Dendritic cell treated with granulocyte-macrophage colony-stimulating factor and Interleukin-4, amounts not matched to agents 40 ng/mL and 50 ng/mL, for 4 days (primary cell): ENCODE measurements at regions not wholly inside any gene's neighbourhood (a gene's known extent, or its start where the extent isn't known, plus 50 kb on each side); places are given as distances from the start of the nearest gene placed in this dataset.

Experiments used
- H3K27ac Mint-ChIP-seq: one replicate; pipeline ENCODE4 v1.8.0; 2022; ENCODE audit warnings: mild to moderate bottlenecking, mixed read lengths
- H3K27me3 Mint-ChIP-seq: one replicate; pipeline ENCODE4 v1.8.0; 2022; ENCODE audit warnings: mild to moderate bottlenecking, mixed read lengths
- H3K36me3 Mint-ChIP-seq: one replicate; pipeline ENCODE4 v1.8.0; 2022; ENCODE audit warnings: low read depth, mixed read lengths
- H3K4me1 Mint-ChIP-seq: one replicate; pipeline ENCODE4 v1.8.0; 2022; ENCODE audit warnings: low read depth, mixed read lengths
- H3K4me3 Mint-ChIP-seq: one replicate; pipeline ENCODE4 v1.8.0; 2022; ENCODE audit warnings: mild to moderate bottlenecking, moderate library complexity, mixed read lengths
- H3K9me3 Mint-ChIP-seq: one replicate; pipeline ENCODE4 v1.8.0; 2022; ENCODE audit warnings: mixed read lengths
- intact Hi-C: fragments of 100-400 bp; cut with micrococcal nuclease; formaldehyde crosslinking; loops from one replicate; pipeline ENCODE4 v1.15.0; 2022

GRCh38 chr13:65642996-65643395 lies 1587.1 kb downstream of the PCDH9 start:
- Mint-ChIP-seq H3K27me3 (no peaks in the 10 kb centered on the region), H3K27ac (no peak overlapping the region), H3K9me3 (no peaks in the 10 kb centered on the region), H3K4me3 (no peak overlapping the region), H3K4me1 (no peaks in the 10 kb centered on the region), H3K36me3 (no peaks in the 10 kb centered on the region)
- intact Hi-C loops = no loop called here

GRCh38 chr13:65642301-65642700 lies 1587.8 kb downstream of the PCDH9 start:
- Mint-ChIP-seq H3K4me1 (no peaks in the 10 kb centered on the region), H3K9me3 (no peaks in the 10 kb centered on the region), H3K36me3 (no peaks in the 10 kb centered on the region), H3K27me3 (no peaks in the 10 kb centered on the region), H3K27ac (no peak overlapping the region), H3K4me3 (no peak overlapping the region)
- intact Hi-C loops = no loop called here

- no peak overlapping the region for H3K4me3 Mint-ChIP-seq
- no peaks in the 10 kb centered on the region for H3K36me3 Mint-ChIP-seq
- H3K4me1 Mint-ChIP-seq = no peaks in the 10 kb centered on the region
- no peak overlapping the region for H3K27ac Mint-ChIP-seq
- H3K27me3 Mint-ChIP-seq = no peaks in the 10 kb centered on the region
- no peaks in the 10 kb centered on the region for H3K9me3 Mint-ChIP-seq
- intact Hi-C loops = loop anchor here (10.0 kb wide), 1 partner anchor 1104 kb away; no protein-coding TSS in a partner anchor
Measured at GRCh38 chr13:65638572-65639168, 1591.5 kb downstream of the PCDH9 start.

DNA sequence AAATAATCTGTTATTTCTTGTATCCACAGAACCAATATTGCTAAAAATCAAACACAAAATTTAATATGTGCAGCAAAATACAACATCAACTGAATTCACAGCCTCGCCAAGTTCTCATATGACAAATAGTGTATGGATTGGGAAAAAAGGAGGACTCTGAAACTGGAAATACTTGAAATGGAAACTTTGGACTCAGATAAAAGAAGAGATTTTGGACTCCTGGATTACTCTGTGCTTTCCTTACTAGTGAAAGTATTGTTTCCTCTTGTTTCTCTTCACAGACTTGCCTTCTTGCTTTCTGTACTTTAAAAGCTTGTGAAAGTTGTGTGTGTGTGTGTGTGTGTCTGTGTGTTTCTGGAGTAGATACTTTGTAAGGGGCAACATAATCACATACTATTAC lies 1596.3 kb downstream of the PCDH9 start:
- Mint-ChIP-seq H3K9me3 (no peaks in the 10 kb centered on the region), H3K4me3 (no peak overlapping the region), H3K27ac (no peak overlapping the region), H3K27me3 (no peaks in the 10 kb centered on the region), H3K36me3 (no peaks in the 10 kb centered on the region), H3K4me1 (no peaks in the 10 kb centered on the region)
- intact Hi-C loops = loop anchor here (10.0 kb wide), 1 partner anchor 1099 kb away; no protein-coding TSS in a partner anchor

GRCh38 chr13:65631078-65631477 lies 1599.1 kb downstream of the PCDH9 start:
- Mint-ChIP-seq H3K4me3 (no peak overlapping the region), H3K27me3 (no peaks in the 10 kb centered on the region), H3K36me3 (no peaks in the 10 kb centered on the region), H3K9me3 (no peaks in the 10 kb centered on the region), H3K27ac (no peak overlapping the region), H3K4me1 (no peaks in the 10 kb centered on the region)
- intact Hi-C loops = loop anchor here (2.0 to 10.0 kb wide), 2 partner anchors 20 to 1096 kb away; no protein-coding TSS in a partner anchor

DNA sequence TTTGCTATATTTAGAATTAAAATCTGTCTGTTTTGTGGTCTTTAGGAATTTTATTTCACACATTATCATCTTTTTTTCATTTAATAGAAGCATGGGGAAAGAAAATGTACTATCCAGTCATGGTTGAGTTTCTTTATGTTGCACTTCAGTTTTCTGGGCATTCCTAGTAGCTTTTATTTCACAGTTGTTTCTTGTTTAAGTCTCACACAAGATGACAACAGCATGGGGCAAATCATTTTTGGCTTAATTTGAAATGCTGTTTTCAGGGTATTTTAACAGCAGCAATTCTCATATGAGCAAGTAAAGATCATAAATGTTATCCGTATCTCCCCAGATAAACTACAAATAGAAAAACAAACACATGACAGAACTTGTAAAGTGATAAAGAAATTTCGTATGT lies 1600.2 kb downstream of the PCDH9 start:
- H3K36me3 Mint-ChIP-seq = no peaks in the 10 kb centered on the region
- no peak overlapping the region for H3K27ac Mint-ChIP-seq
- H3K4me3 Mint-ChIP-seq = no peak overlapping the region
- no peaks in the 10 kb centered on the region for H3K27me3 Mint-ChIP-seq
- H3K9me3 Mint-ChIP-seq = no peaks in the 10 kb centered on the region
- H3K4me1 Mint-ChIP-seq = no peaks in the 10 kb centered on the region
- intact Hi-C loops = loop anchor here (2.0 to 10.0 kb wide), 2 partner anchors 21 to 1095 kb away; no protein-coding TSS in a partner anchor

- H3K27ac Mint-ChIP-seq = no peak overlapping the region
- H3K4me1 Mint-ChIP-seq = no peaks in the 10 kb centered on the region
- peaks cover 8% of the 10 kb centered on the region for H3K9me3 Mint-ChIP-seq
- no peaks in the 10 kb centered on the region for H3K36me3 Mint-ChIP-seq
- H3K27me3 Mint-ChIP-seq = no peaks in the 10 kb centered on the region
- H3K4me3 Mint-ChIP-seq = no peak overlapping the region
- intact Hi-C loops = no loop called here
Measured at GRCh38 chr13:65623148-65623547, 1607.0 kb downstream of the PCDH9 start.

GRCh38 chr13:65615506-65615905 lies 1614.6 kb downstream of the PCDH9 start:
- Mint-ChIP-seq H3K9me3 (peaks cover 22% of the 10 kb centered on the region), H3K27ac (no peak overlapping the region), H3K27me3 (no peaks in the 10 kb centered on the region), H3K36me3 (no peaks in the 10 kb centered on the region), H3K4me3 (no peak overlapping the region), H3K4me1 (no peaks in the 10 kb centered on the region)
- intact Hi-C loops = no loop called here

DNA sequence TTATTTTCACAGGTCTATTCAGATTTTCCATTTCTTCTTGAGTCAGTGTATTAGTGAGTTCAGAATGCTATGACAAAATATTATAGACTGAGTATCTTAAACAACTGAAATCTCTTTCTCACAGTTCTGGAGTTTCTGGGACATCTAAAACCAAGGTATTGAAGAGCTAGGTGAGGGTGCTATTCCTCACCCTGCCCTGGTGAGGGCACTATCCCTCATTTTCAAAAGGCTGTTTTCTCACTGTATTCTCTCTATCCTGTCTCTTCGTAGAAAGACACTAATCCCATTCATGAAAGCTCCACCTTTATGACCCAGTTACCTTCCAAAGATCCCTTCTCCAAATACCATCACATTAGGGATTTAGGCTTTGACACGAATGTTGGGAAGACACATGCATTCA lies 1617.1 kb downstream of the PCDH9 start:
- peaks cover 13% of the 10 kb centered on the region for H3K9me3 Mint-ChIP-seq
- H3K4me1 Mint-ChIP-seq = no peaks in the 10 kb centered on the region
- intact Hi-C loops = no loop called here
- no peak overlapping the region for H3K27ac Mint-ChIP-seq
- H3K27me3 Mint-ChIP-seq = no peaks in the 10 kb centered on the region
- H3K4me3 Mint-ChIP-seq = no peak overlapping the region
- no peaks in the 10 kb centered on the region for H3K36me3 Mint-ChIP-seq

DNA sequence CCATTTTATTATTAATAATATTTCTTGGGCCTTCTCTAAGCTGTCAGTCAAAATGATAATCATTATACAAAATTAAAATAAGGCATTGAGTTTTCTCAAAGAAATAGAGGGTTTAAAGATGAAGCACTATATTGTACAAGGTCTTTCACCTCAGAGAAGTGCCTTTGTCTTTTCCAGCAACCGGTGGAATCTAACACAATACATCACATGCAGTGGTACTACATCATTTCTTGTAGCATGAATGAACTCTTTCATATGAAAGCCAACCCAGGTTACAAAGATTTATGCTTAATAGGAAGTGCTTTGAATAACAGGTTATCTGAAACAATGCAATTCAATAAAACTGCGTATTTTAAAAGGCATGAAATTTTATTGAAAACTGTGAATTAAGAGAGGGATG lies 1620.8 kb downstream of the PCDH9 start:
- H3K9me3 Mint-ChIP-seq = no peaks in the 10 kb centered on the region
- no peak overlapping the region for H3K4me3 Mint-ChIP-seq
- intact Hi-C loops = no loop called here
- H3K27ac Mint-ChIP-seq = no peak overlapping the region
- H3K4me1 Mint-ChIP-seq = no peaks in the 10 kb centered on the region
- no peaks in the 10 kb centered on the region for H3K27me3 Mint-ChIP-seq
- H3K36me3 Mint-ChIP-seq = no peaks in the 10 kb centered on the region

- no peak overlapping the region for H3K27ac Mint-ChIP-seq
- no peaks in the 10 kb centered on the region for H3K4me1 Mint-ChIP-seq
- no peaks in the 10 kb centered on the region for H3K27me3 Mint-ChIP-seq
- intact Hi-C loops = no loop called here
- H3K9me3 Mint-ChIP-seq = no peaks in the 10 kb centered on the region
- H3K36me3 Mint-ChIP-seq = no peaks in the 10 kb centered on the region
- no peak overlapping the region for H3K4me3 Mint-ChIP-seq
Measured at GRCh38 chr13:65606622-65607021, 1623.5 kb downstream of the PCDH9 start.

DNA sequence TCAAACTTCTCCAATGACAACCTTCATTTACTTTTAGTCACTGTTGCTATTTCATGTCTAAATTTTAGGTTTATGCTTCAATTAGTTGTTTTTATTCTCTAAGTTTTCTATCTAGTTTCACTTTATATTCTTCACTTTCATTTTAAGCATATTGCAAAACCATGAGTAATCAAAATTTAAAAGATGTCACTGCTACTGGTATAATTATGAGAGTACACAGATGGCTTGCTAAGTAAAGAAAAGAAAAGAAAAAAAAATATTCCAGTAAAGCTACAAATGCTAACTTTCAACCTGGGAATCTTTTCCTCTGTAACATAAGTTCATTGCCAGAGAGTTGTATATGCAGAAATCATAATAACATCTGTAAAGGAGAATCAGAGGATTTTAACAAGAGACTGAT lies 1624.7 kb downstream of the PCDH9 start:
- Mint-ChIP-seq H3K27me3 (no peaks in the 10 kb centered on the region), H3K9me3 (no peaks in the 10 kb centered on the region), H3K36me3 (no peaks in the 10 kb centered on the region), H3K4me1 (no peaks in the 10 kb centered on the region), H3K27ac (no peak overlapping the region), H3K4me3 (no peak overlapping the region)
- intact Hi-C loops = no loop called here

DNA sequence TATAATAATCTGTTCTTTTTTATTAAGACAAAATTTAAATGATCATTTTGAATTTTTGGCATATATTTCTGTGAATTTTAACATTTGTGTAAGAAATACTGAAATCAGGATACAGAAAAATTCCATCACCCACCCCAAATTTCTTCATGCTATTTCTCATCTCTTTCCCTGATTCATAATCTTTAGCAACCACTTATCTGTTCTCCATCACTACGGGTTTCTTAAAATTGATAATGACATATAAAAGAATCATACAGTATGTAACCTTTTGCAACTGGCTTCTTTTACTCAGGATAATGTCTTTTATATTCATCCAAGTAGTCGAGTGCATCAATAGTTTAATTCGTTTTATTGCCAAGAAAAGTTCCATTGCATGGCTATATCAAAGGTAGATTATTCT lies 1627.0 kb downstream of the PCDH9 start:
- no peaks in the 10 kb centered on the region for H3K36me3 Mint-ChIP-seq

GRCh38 chr13:65601855-65602254 lies 1628.3 kb downstream of the PCDH9 start:
- no peaks in the 10 kb centered on the region for H3K4me1 Mint-ChIP-seq
- no peaks in the 10 kb centered on the region for H3K9me3 Mint-ChIP-seq
- H3K36me3 Mint-ChIP-seq = no peaks in the 10 kb centered on the region
- H3K27ac Mint-ChIP-seq = no peak overlapping the region
- intact Hi-C loops = no loop called here
- H3K4me3 Mint-ChIP-seq = no peak overlapping the region
- no peaks in the 10 kb centered on the region for H3K27me3 Mint-ChIP-seq

More for the DNA sequence above, 1627.0 kb downstream of the PCDH9 start:
- H3K9me3 Mint-ChIP-seq = no peaks in the 10 kb centered on the region
- intact Hi-C loops = no loop called here
- H3K27me3 Mint-ChIP-seq = no peaks in the 10 kb centered on the region
- H3K4me1 Mint-ChIP-seq = no peaks in the 10 kb centered on the region
- H3K4me3 Mint-ChIP-seq = no peak overlapping the region
- no peak overlapping the region for H3K27ac Mint-ChIP-seq

GRCh38 chr13:65600702-65601101 lies 1629.4 kb downstream of the PCDH9 start:
- Mint-ChIP-seq H3K27me3 (no peaks in the 10 kb centered on the region), H3K36me3 (no peaks in the 10 kb centered on the region), H3K4me1 (no peaks in the 10 kb centered on the region), H3K4me3 (no peak overlapping the region), H3K27ac (no peak overlapping the region), H3K9me3 (no peaks in the 10 kb centered on the region)
- intact Hi-C loops = no loop called here
